GM12892 (cell line): ENCODE measurements at regions not wholly inside any gene's neighbourhood (a gene's known extent, or its start where the extent isn't known, plus 50 kb on each side); places are given as distances from the start of the nearest gene placed in this dataset.
A peak's percentile ranks its signal among the peaks of the same experiment; 100 is the strongest.
"Not testable (repeated sequence)": the region's sequence is repeated elsewhere in the genome, so short reads cannot be mapped to it uniquely, and the experiment has no call there.

Source experiments
- DNase-seq: peaks from one replicate; pipeline ENCODE4 v3.0.0; 2011; ENCODE audit not compliant: insufficient read length
- FAIRE-seq: peaks from 2 replicates; lab custom pipeline; 2011; peaks lifted over from hg19 to GRCh38; lab: Jason Lieb, UNC
- POLR2A ChIP-seq: IDR thresholded peaks from 2 replicates; pipeline ENCODE4 v1.6.1; 2011; ENCODE audit warnings: low read depth, low read length, control low read depth
- POLR2AphosphoS5 ChIP-seq: IDR thresholded peaks from 2 replicates; pipeline ENCODE4 v1.6.1; 2011; ENCODE audit warnings: low read depth, low read length, control low read depth
- TAF1 ChIP-seq: IDR thresholded peaks from 2 replicates; pipeline ENCODE4 v1.6.1; 2011; ENCODE audit warnings: low read depth, mild to moderate bottlenecking, control low read depth, low read length, borderline replicate concordance

- DNase-seq (no peak), FAIRE-seq (no peak)
- TF ChIP-seq POLR2A: no peak
- no peak for TF ChIP-seq TAF1
- TF ChIP-seq POLR2AphosphoS5: no peak
These were observed 158.4 kb upstream of the SLC7A11 start for GRCh38 chr4:138400543-138400942.

- FAIRE-seq: no peak
- DNase-seq: no peak
- no peak for TF ChIP-seq TAF1
- TF ChIP-seq POLR2AphosphoS5: no peak
- TF ChIP-seq POLR2A: no peak
These were observed 157.9 kb upstream of the SLC7A11 start for GRCh38 chr4:138400066-138400465.

GRCh38 chr4:138399081-138399480 lies 156.9 kb upstream of the SLC7A11 start:
- no peak for TF ChIP-seq TAF1
- DNase-seq (no peak), FAIRE-seq (no peak)

GRCh38 chr4:138398322-138398721 lies 156.2 kb upstream of the SLC7A11 start:
- TF ChIP-seq POLR2AphosphoS5 (no peak), POLR2A (no peak), TAF1 (no peak)
- FAIRE-seq (no peak), DNase-seq (no peak)

GRCh38 chr4:138393886-138394610 lies 151.9 kb upstream of the SLC7A11 start:
- no peak for DNase-seq
- no peak for TF ChIP-seq TAF1
- no peak for TF ChIP-seq POLR2A
- TF ChIP-seq POLR2AphosphoS5: no peak
- no peak for FAIRE-seq

GRCh38 chr4:138392751-138393308 lies 150.7 kb upstream of the SLC7A11 start:
- peak; percentile 30 for FAIRE-seq
- DNase-seq: no peak
- TF ChIP-seq POLR2AphosphoS5 (no peak), POLR2A (no peak), TAF1 (no peak)

- FAIRE-seq: no peak
- TF ChIP-seq TAF1 (no peak), POLR2AphosphoS5 (no peak), POLR2A (no peak)
- no peak for DNase-seq
These were observed 148.0 kb upstream of the SLC7A11 start for GRCh38 chr4:138389976-138390685.

GRCh38 chr4:138374947-138375346 lies 132.8 kb upstream of the SLC7A11 start:
- DNase-seq (no peak), FAIRE-seq (no peak)
- TF ChIP-seq POLR2A (no peak), POLR2AphosphoS5 (no peak), TAF1 (no peak)

GRCh38 chr4:138367942-138368341 lies 125.8 kb upstream of the SLC7A11 start:
- no peak for FAIRE-seq

GRCh38 chr4:138352446-138352845 lies 110.3 kb upstream of the SLC7A11 start:
- FAIRE-seq, DNase-seq: not testable (repeated sequence)

More at GRCh38 chr4:138367942-138368341, 125.8 kb upstream of the SLC7A11 start:
- TF ChIP-seq POLR2A (no peak), TAF1 (no peak), POLR2AphosphoS5 (no peak)
- DNase-seq: no peak

- no peak for FAIRE-seq
- no peak for DNase-seq
- TF ChIP-seq TAF1 (no peak), POLR2A (no peak), POLR2AphosphoS5 (no peak)
These were observed 105.9 kb upstream of the SLC7A11 start for GRCh38 chr4:138348055-138348454.

GRCh38 chr4:138347561-138347960 lies 105.4 kb upstream of the SLC7A11 start:
- no peak for TF ChIP-seq TAF1
- TF ChIP-seq POLR2A: no peak
- no peak for TF ChIP-seq POLR2AphosphoS5
- DNase-seq (no peak), FAIRE-seq (no peak)

- no peak for DNase-seq
- TF ChIP-seq POLR2A: no peak
- TF ChIP-seq POLR2AphosphoS5: no peak
- no peak for TF ChIP-seq TAF1
- no peak for FAIRE-seq
These were observed 102.7 kb upstream of the SLC7A11 start for GRCh38 chr4:138344851-138345250.
